HG02943 (cell line): ENCODE measurements at regions not wholly inside any gene's neighbourhood (a gene's known extent, or its start where the extent isn't known, plus 50 kb on each side); places are given as distances from the start of the nearest gene placed in this dataset.
A peak's percentile ranks its signal among the peaks of the same experiment; 100 is the strongest.

Source experiments
- ATAC-seq: cut with Tn5 transposase; IDR thresholded peaks from one replicate; pipeline ENCODE4 v1.9.1; 2021; ENCODE audit warnings: mild to moderate bottlenecking, low read depth, moderate library complexity; ENCODE audit not compliant: unreplicated experiment

- ATAC-seq = peak; percentile 69
Measured at GRCh38 chr1:38559446-38560165, 300.0 kb downstream of the RRAGC start.

- no peak for ATAC-seq
Measured at GRCh38 chr1:38558500-38559445, 300.8 kb downstream of the RRAGC start.

- no peak for ATAC-seq
Measured at GRCh38 chr1:38558055-38558454, 301.5 kb downstream of the RRAGC start.

GRCh38 chr1:38555594-38555993 lies 304.0 kb downstream of the RRAGC start:
- no peak for ATAC-seq

GRCh38 chr1:38555130-38555529 lies 304.4 kb downstream of the RRAGC start:
- ATAC-seq = no peak

- ATAC-seq = no peak
Measured at GRCh38 chr1:38551318-38552307, 308.0 kb downstream of the RRAGC start.

GRCh38 chr1:38549191-38549590 lies 310.4 kb downstream of the RRAGC start:
- ATAC-seq = no peak

GRCh38 chr1:38547321-38547720 lies 312.3 kb downstream of the RRAGC start:
- no peak for ATAC-seq

GRCh38 chr1:38546636-38547035 lies 312.9 kb downstream of the RRAGC start:
- ATAC-seq = no peak

GRCh38 chr1:38541223-38541622 lies 318.3 kb downstream of the RRAGC start:
- no peak for ATAC-seq

- ATAC-seq = no peak
Measured at GRCh38 chr1:38539931-38540330, 319.6 kb downstream of the RRAGC start.

GRCh38 chr1:38538834-38539233 lies 320.7 kb downstream of the RRAGC start:
- no peak for ATAC-seq

- ATAC-seq = no peak
Measured at GRCh38 chr1:38536089-38536488, 323.5 kb downstream of the RRAGC start.

GRCh38 chr1:38534473-38534823 lies 325.1 kb downstream of the RRAGC start:
- ATAC-seq = no peak

- no peak for ATAC-seq
Measured at GRCh38 chr1:38533772-38534472, 325.6 kb downstream of the RRAGC start.

- no peak for ATAC-seq
Measured at GRCh38 chr1:38530957-38531356, 328.6 kb downstream of the RRAGC start.

GRCh38 chr1:38529946-38530345 lies 329.6 kb downstream of the RRAGC start:
- ATAC-seq = no peak

GRCh38 chr1:38529391-38529790 lies 330.2 kb downstream of the RRAGC start:
- no peak for ATAC-seq

- no peak for ATAC-seq
Measured at GRCh38 chr1:38528623-38529022, 330.9 kb downstream of the RRAGC start.

GRCh38 chr1:38527373-38527966 lies 332.1 kb downstream of the RRAGC start:
- ATAC-seq = peak; percentile 72
